ENCODE measurements at regions not wholly inside any gene's neighbourhood (a gene's known extent, or its start where the extent isn't known, plus 50 kb on each side); places are given as distances from the start of the nearest gene placed in this dataset.

GRCh38 chr9:13621872-13622564, 342.5 kb upstream of the MPDZ start:
- POLR2A ChIA-PET = no interaction called here
- CTCF ChIA-PET = no interaction called here
- WGBS (ENCODE audit: missing lambda C conversion rate) = 4% methylated on average over 6 of the region's 6 CpGs

GRCh38 chr9:13616491-13617035, 337.1 kb upstream of the MPDZ start:
- no peak for ATAC-seq
- ChIA-PET POLR2A (no interaction called here), CTCF (no interaction called here)
- Histone ChIP-seq H3K9me3 (no peaks in the 10 kb centered on the region), H3K4me3 (no peak overlapping the region), H3K4me1 (no peaks in the 10 kb centered on the region), H3K27ac (no peak overlapping the region), H3K4me2 (no peak overlapping the region)
- 7% methylated on average over 2 of the region's 2 CpGs for WGBS (ENCODE audit: missing lambda C conversion rate)
- FAIRE-seq = no peak
- no peak for TF ChIP-seq PHF8 (IDR thresholded peaks at IDR 0.05; ENCODE audit: borderline replicate concordance, low read depth)
- no peak for TF ChIP-seq RFX5 (IDR thresholded peaks at IDR 0.05)
- no peak for TF ChIP-seq RNF2 (IDR thresholded peaks at IDR 0.05; ENCODE audit: borderline replicate concordance, low read depth)
- no peak for TF ChIP-seq FOXS1 (CRISPR knock-in tag; IDR thresholded peaks at IDR 0.05)
- TF ChIP-seq MYC (IDR thresholded peaks at IDR 0.05; ENCODE audit: borderline replicate concordance, low read length) = no peak
- TF ChIP-seq HOXB13 (CRISPR knock-in tag; IDR thresholded peaks at IDR 0.05; ENCODE audit: low read depth) = no peak
- TF ChIP-seq ZSCAN20 (CRISPR knock-in tag; IDR thresholded peaks at IDR 0.05) = no peak
- no peak for TF ChIP-seq BHLHE40 (IDR thresholded peaks at IDR 0.05; ENCODE audit: low read depth, low read length)
- no peak for TF ChIP-seq POLR2AphosphoS2 (conservative IDR thresholded peaks at IDR 0.05; ENCODE audit: low read length)
- TF ChIP-seq HES2 (IDR thresholded peaks at IDR 0.05) = no peak
- TF ChIP-seq RARB (CRISPR knock-in tag; IDR thresholded peaks at IDR 0.05) = no peak
- no peak for TF ChIP-seq FOSB (CRISPR knock-in tag; IDR thresholded peaks at IDR 0.05)
- no peak for TF ChIP-seq JUNB (IDR thresholded peaks at IDR 0.05)
- no peak for TF ChIP-seq HEYL (CRISPR knock-in tag; IDR thresholded peaks at IDR 0.05)
- no peak for TF ChIP-seq RAD21 (conservative IDR thresholded peaks at IDR 0.05 in 1 of 2, IDR thresholded peaks at IDR 0.05 in 1 of 2)
- no peak for TF ChIP-seq CHD2 (IDR thresholded peaks at IDR 0.05; ENCODE audit: low read length, partially characterized antibody)
- TF ChIP-seq EHMT2 (IDR thresholded peaks at IDR 0.05; ENCODE audit: low read depth) = no peak
- no peak for TF ChIP-seq TP53 (CRISPR knock-in tag; IDR thresholded peaks at IDR 0.05)
- DNase-seq (ENCODE audit: low read depth in 1 of 2, low spot score in 1 of 2) = no peak

More at GRCh38 chr9:13621872-13622564, 342.5 kb upstream of the MPDZ start:
- Histone ChIP-seq H3K27ac (no peak overlapping the region), H3K4me1 (no peaks in the 10 kb centered on the region), H3K9me3 (no peaks in the 10 kb centered on the region), H3K4me2 (no peak overlapping the region), H3K4me3 (no peak overlapping the region)
- TF ChIP-seq POLR2A (IDR thresholded peaks at IDR 0.05; ENCODE audit: low read length) (no peak), NR3C1 (IDR thresholded peaks at IDR 0.05) (no peak), KDM5A (IDR thresholded peaks at IDR 0.05) (no peak), MYC (IDR thresholded peaks at IDR 0.05; ENCODE audit: borderline replicate concordance, low read length) (no peak), JUNB (IDR thresholded peaks at IDR 0.05) (no peak), BHLHE40 (IDR thresholded peaks at IDR 0.05; ENCODE audit: low read depth, low read length) (no peak), ESRRA (IDR thresholded peaks at IDR 0.05; ENCODE audit: borderline replicate concordance, low read length) (no peak)
- DNase-seq (ENCODE audit: low read depth in 1 of 2, low spot score in 1 of 2) (no peak), FAIRE-seq (no peak), ATAC-seq (no peak)

- Histone ChIP-seq H3K9me3 (no peaks in the 10 kb centered on the region), H3K27ac (no peak overlapping the region), H3K4me3 (no peak overlapping the region), H3K4me1 (no peaks in the 10 kb centered on the region), H3K4me2 (no peak overlapping the region)
- ChIA-PET POLR2A (no interaction called here), CTCF (no interaction called here)
- WGBS (ENCODE audit: missing lambda C conversion rate) = 20% methylated on average over 7 of the region's 7 CpGs
- FAIRE-seq = no peak
- no peak for DNase-seq (ENCODE audit: low read depth in 1 of 2, low spot score in 1 of 2)
- TF ChIP-seq HMGXB4 (CRISPR knock-in tag; IDR thresholded peaks at IDR 0.05; ENCODE audit: borderline replicate concordance) = no peak
- no peak for TF ChIP-seq MYC (IDR thresholded peaks at IDR 0.05; ENCODE audit: borderline replicate concordance, low read length)
- no peak for TF ChIP-seq RFX5 (IDR thresholded peaks at IDR 0.05)
- TF ChIP-seq USF2 (IDR thresholded peaks at IDR 0.05) = no peak
- TF ChIP-seq CBX8 (IDR thresholded peaks at IDR 0.05) = no peak
- no peak for TF ChIP-seq BHLHE40 (IDR thresholded peaks at IDR 0.05; ENCODE audit: low read depth, low read length)
- no peak for TF ChIP-seq HOXA7 (CRISPR knock-in tag; IDR thresholded peaks at IDR 0.05)
- no peak for TF ChIP-seq NR3C1 (IDR thresholded peaks at IDR 0.05)
- TF ChIP-seq POLR2A (IDR thresholded peaks at IDR 0.05; ENCODE audit: low read length) = no peak
- no peak for TF ChIP-seq RNF2 (IDR thresholded peaks at IDR 0.05; ENCODE audit: borderline replicate concordance, low read depth)
- no peak for TF ChIP-seq JUNB (IDR thresholded peaks at IDR 0.05)
- ATAC-seq = no peak
Measured at GRCh38 chr9:13615660-13616490, 336.4 kb upstream of the MPDZ start.

All from A549 (cell line).